HEK293T (cell line): ENCODE measurements at regions not wholly inside any gene's neighbourhood (a gene's known extent, or its start where the extent isn't known, plus 50 kb on each side); places are given as distances from the start of the nearest gene placed in this dataset.
"Not testable (repeated sequence)": the region's sequence is repeated elsewhere in the genome, so short reads cannot be mapped to it uniquely, and the experiment has no call there.

ENCODE experiments used
- CTCF ChIA-PET: fragments of 350-600 bp; formaldehyde crosslinking; extraction: SDS; loops from one replicate; lab custom pipeline; 2021; ENCODE audit warnings: antibody characterized with exemption, inconsistent platforms; lab: Yijun Ruan, JAX
- POLR2A ChIA-PET: fragments of 350-600 bp; formaldehyde crosslinking; extraction: SDS; loops from one replicate; lab custom pipeline; 2020; ENCODE audit warnings: antibody characterized with exemption, inconsistent platforms; lab: Yijun Ruan, JAX
- DNase-seq: peaks from one replicate; pipeline ENCODE4 v3.0.0; 2012; ENCODE audit warnings: mixed read lengths; ENCODE audit errors: extremely low spot score
- ARNT ChIP-seq: fragments of 450-650 bp; IDR thresholded peaks from 2 replicates; pipeline ENCODE4 v1.6.1; 2017; ENCODE audit warnings: mild to moderate bottlenecking
- BHLHE40 ChIP-seq: fragments of 450-650 bp; IDR thresholded peaks from 2 replicates; pipeline ENCODE4 v1.6.1; 2016; ENCODE audit warnings: mild to moderate bottlenecking, moderate library complexity, borderline replicate concordance
- CTBP1 ChIP-seq: fragments of 450-650 bp; IDR thresholded peaks from 2 replicates; pipeline ENCODE4 v1.6.1; 2016; ENCODE audit warnings: borderline replicate concordance
- ELF4 ChIP-seq: fragments of 450-650 bp; IDR thresholded peaks from 2 replicates; pipeline ENCODE4 v1.6.1; 2017; ENCODE audit warnings: antibody characterized with exemption
- FOXA1 ChIP-seq: fragments of 450-650 bp; IDR thresholded peaks from 2 replicates; pipeline ENCODE4 v1.6.1; 2016; ENCODE audit warnings: mild to moderate bottlenecking
- FOXK2 ChIP-seq: fragments of 450-650 bp; IDR thresholded peaks from 2 replicates; pipeline ENCODE4 v1.6.1; 2016; ENCODE audit warnings: mild to moderate bottlenecking
- FOXM1 ChIP-seq: fragments of 450-650 bp; IDR thresholded peaks from 2 replicates; pipeline ENCODE4 v1.6.1; 2017; ENCODE audit warnings: mild to moderate bottlenecking, borderline replicate concordance
- HDGF ChIP-seq: fragments of 450-650 bp; IDR thresholded peaks from 2 replicates; pipeline ENCODE4 v1.6.1; 2017; ENCODE audit warnings: antibody characterized with exemption, borderline replicate concordance
- L3MBTL2 ChIP-seq: fragments of 450-650 bp; conservative IDR thresholded peaks from 2 replicates; pipeline ENCODE4 v1.6.1; 2016; ENCODE audit warnings: mild to moderate bottlenecking
- LEF1 ChIP-seq: fragments of 450-650 bp; IDR thresholded peaks from 2 replicates; pipeline ENCODE4 v1.6.1; 2017; ENCODE audit warnings: mild to moderate bottlenecking, borderline replicate concordance
- NFRKB ChIP-seq: fragments of 450-650 bp; IDR thresholded peaks from 2 replicates; pipeline ENCODE4 v1.6.1; 2016; ENCODE audit warnings: mild to moderate bottlenecking, moderate library complexity
- PKNOX1 ChIP-seq: fragments of 450-650 bp; IDR thresholded peaks from 2 replicates; pipeline ENCODE4 v1.6.1; 2016
- SP1 ChIP-seq: fragments of 450-650 bp; IDR thresholded peaks from 2 replicates; pipeline ENCODE4 v1.6.1; 2017
- SUZ12 ChIP-seq: fragments of 450-650 bp; IDR thresholded peaks from 2 replicates; pipeline ENCODE4 v1.6.1; 2016; ENCODE audit warnings: mild to moderate bottlenecking
- TARDBP ChIP-seq: fragments of 450-650 bp; IDR thresholded peaks from 2 replicates; pipeline ENCODE4 v1.6.1; 2016
- ZNF384 ChIP-seq: fragments of 450-650 bp; IDR thresholded peaks from 2 replicates; pipeline ENCODE4 v1.6.1; 2016

GRCh38 chrX:120739300-120739699 is 109.4 kb upstream of the C1GALT1C1 start:
- POLR2A ChIA-PET = no interaction called here

GRCh38 chrX:120736989-120737388 is 107.1 kb upstream of the C1GALT1C1 start:
- POLR2A ChIA-PET = no interaction called here
- no peak for DNase-seq
- CTCF ChIA-PET = interaction anchor here (0.6 kb wide), 1 partner anchor 1257 kb away, joined by 3 read pairs; no protein-coding TSS in a partner anchor
- TF ChIP-seq SP1 (no peak), CTBP1 (no peak), ELF4 (no peak), SUZ12 (no peak), FOXK2 (no peak), BHLHE40 (no peak), FOXA1 (no peak), FOXM1 (no peak), TARDBP (no peak), LEF1 (no peak), ARNT (no peak), NFRKB (no peak), ZNF384 (no peak), PKNOX1 (no peak), HDGF (no peak), L3MBTL2 (no peak)

More at GRCh38 chrX:120739300-120739699, 109.4 kb upstream of the C1GALT1C1 start:
- no peak for TF ChIP-seq LEF1
- CTCF ChIA-PET = interaction anchor here (0.6 kb wide), 1 partner anchor 185 kb away, joined by 3 read pairs; no protein-coding TSS in a partner anchor
- DNase-seq = no peak

DNA sequence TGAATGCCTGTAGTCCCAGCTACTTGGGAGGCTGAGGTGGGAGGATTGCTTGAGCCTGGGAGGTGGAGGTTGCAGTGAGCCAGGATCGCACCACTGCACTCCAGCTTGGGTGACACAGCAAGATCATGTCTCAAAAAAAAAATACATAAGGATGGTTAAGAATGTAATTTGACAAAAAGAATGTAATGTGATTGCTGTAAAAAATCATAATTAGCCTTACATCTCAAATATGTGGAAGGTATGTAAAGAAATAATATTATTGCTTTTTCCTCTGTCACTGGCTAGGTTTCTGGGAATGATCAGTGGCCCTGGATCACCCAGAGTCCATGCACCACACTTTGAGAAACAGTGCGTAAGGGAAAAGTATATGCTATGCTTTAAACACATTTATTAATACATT is 106.1 kb upstream of the C1GALT1C1 start:
- no peak for DNase-seq
- ChIA-PET CTCF (no interaction called here), POLR2A (no interaction called here)
- TF ChIP-seq L3MBTL2 = no peak
- no peak for TF ChIP-seq TARDBP
- no peak for TF ChIP-seq SUZ12
- no peak for TF ChIP-seq ELF4
- no peak for TF ChIP-seq FOXA1

DNA sequence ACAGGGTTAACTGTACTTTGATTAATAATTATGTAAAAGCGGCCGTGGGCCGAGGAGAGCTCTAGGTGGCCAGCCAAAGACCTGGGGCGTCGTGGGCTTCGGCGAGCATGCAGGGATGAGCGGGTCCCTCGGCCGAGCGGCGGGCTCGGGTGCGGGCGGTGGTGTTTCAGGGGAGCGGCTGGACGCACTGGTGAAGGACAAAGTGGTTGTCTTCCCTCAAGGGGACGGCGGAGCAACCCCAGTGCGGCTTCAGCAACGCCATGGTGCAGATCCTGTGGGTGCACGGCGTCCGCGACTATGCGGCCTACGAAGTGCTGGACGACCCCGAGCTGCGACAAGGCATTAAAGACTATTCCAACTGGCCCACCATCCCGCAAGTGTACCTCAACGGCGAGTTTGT is 103.0 kb upstream of the C1GALT1C1 start:
- TF ChIP-seq L3MBTL2 (no peak), FOXM1 (no peak), ELF4 (no peak), ARNT (no peak)
- CTCF ChIA-PET = no interaction called here
- no peak for DNase-seq
- POLR2A ChIA-PET = no interaction called here

DNA sequence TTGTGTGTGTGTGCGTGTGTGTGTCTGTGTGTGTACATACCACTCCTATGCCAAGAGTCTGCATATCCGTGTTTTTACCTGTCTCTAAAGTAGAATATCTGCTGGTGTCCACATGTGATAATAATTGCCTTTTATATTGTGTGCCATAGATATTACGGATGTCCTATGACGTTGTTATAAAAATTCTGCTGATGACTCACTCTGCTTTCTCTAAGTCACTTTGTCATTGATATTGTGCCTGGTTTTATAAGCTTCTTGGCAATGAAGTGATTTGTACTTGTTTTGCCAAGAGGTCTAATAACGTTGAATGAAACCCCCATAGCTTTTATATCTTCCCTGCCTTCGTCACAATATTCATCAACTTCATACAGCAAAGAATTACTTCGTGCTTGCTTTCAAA is 102.6 kb upstream of the C1GALT1C1 start:
- ChIA-PET CTCF (no interaction called here), POLR2A (no interaction called here)
- TF ChIP-seq PKNOX1 (no peak), BHLHE40 (no peak), SUZ12 (no peak), FOXM1 (no peak), ELF4 (no peak)
- no peak for DNase-seq

- CTCF ChIA-PET = no interaction called here
- no peak for TF ChIP-seq HDGF
- TF ChIP-seq FOXM1 = no peak
- no peak for TF ChIP-seq BHLHE40
- TF ChIP-seq LEF1 = no peak
- TF ChIP-seq ARNT = no peak
- TF ChIP-seq ZNF384 = no peak
- no peak for TF ChIP-seq ELF4
- no peak for TF ChIP-seq NFRKB
- no peak for TF ChIP-seq SP1
- TF ChIP-seq CTBP1 = no peak
- no peak for TF ChIP-seq PKNOX1
- TF ChIP-seq SUZ12 = no peak
- no peak for TF ChIP-seq TARDBP
- no peak for TF ChIP-seq FOXK2
- TF ChIP-seq FOXA1 = no peak
- no peak for TF ChIP-seq L3MBTL2
- no peak for DNase-seq
- POLR2A ChIA-PET = no interaction called here
These were observed 101.5 kb upstream of the C1GALT1C1 start for GRCh38 chrX:120731386-120731785.

DNA sequence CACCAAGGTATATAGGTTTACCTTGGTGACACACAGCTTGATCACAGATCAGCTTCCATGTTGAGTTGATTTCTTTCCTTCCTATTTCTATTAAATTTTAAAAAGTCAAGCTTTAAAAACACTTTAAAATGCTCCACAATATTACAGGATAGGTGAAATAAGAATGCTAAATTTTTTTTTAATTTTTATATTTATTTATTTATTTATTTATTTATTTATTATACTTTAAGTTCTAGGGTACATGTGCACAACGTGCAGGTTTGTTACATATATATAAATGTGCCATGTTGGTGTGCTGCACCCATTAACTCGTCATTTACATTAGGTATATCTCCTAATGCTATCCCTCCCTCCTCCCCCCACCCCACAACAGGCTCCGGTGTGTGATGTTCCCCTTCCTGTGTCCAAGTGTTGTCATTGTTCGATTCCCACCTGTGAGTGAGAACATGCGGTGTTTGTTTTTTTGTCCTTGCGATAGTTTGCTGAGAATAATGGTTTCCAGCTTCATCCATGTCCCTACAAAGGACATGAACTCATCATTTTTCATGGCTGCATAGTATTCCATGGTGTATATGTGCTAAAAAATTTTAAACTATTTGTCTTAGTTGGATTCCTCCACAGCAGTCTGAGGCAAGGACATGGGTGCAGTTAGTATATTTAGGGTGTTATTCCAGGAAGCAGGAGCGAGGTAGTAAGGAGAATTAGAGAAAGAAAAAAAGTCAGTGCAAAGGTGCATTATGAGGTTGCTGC is 99.8 kb upstream of the C1GALT1C1 start:
- POLR2A ChIA-PET, CTCF ChIA-PET, DNase-seq: not testable (repeated sequence)
